ENCODE measurements at regions not wholly inside any gene's neighbourhood (a gene's known extent, or its start where the extent isn't known, plus 50 kb on each side); places are given as distances from the start of the nearest gene placed in this dataset.

- in situ Hi-C loops (cut with HindIII; ENCODE audit: low pct_unique_long_range_greater_than_20kb, low sequenced_read_pairs) (no loop called here), intact Hi-C loops (cut with micrococcal nuclease; ENCODE audit: unreplicated experiment) (no loop called here)
- no peak overlapping the region for H3K4me3 ChIP-seq (ENCODE audit: low read depth in 2 of 2, low read length in 2 of 2)
- CTCF ChIA-PET, result no interaction called here
- no peaks in the 10 kb centered on the region for H3K36me3 ChIP-seq (ENCODE audit: control insufficient read depth, insufficient read depth, low read length)
- H3K27ac ChIP-seq (ENCODE audit: low read length), result no peak overlapping the region
- peak; percentile 22 for DNase-seq (ENCODE audit: low read depth, low spot score)
- POLR2A ChIA-PET, result no interaction called here
- TF ChIP-seq REST (IDR thresholded peaks at IDR 0.05; ENCODE audit: insufficient read depth in 1 of 2, low read depth in 2 of 2, low read length in 1 of 2), result no peak
- no peak for TF ChIP-seq SIN3A (IDR thresholded peaks at IDR 0.05; ENCODE audit: borderline replicate concordance, insufficient read depth, low read depth, low read length)
- TF ChIP-seq TCF7L2 (IDR thresholded peaks at IDR 0.05; ENCODE audit: low read depth, low read length), result no peak
- no peak for TF ChIP-seq CTCF (IDR thresholded peaks at IDR 0.05)
- TF ChIP-seq POLR2AphosphoS5 (IDR thresholded peaks at IDR 0.05; ENCODE audit: low read depth, low read length), result no peak
- H3K9me3 ChIP-seq (ENCODE audit: control insufficient read depth, insufficient read depth, low read depth, low read length), result no peaks in the 10 kb centered on the region
- H3K27me3 ChIP-seq (ENCODE audit: control insufficient read depth, insufficient read depth, low read length), result no peaks in the 10 kb centered on the region
- H3K4me1 ChIP-seq (ENCODE audit: control insufficient read depth, insufficient read depth, low read length), result no peaks in the 10 kb centered on the region
- ATAC-seq, result no peak
- no TSS peak for BruUV-seq (replicated peaks)
Measured at GRCh38 chr21:15224346-15225086, 159.7 kb upstream of the NRIP1 start.

GRCh38 chr21:15227919-15228318 lies 163.1 kb upstream of the NRIP1 start:
- ChIA-PET POLR2A (no interaction called here), CTCF (no interaction called here)
- no peak overlapping the region for H3K27ac ChIP-seq (ENCODE audit: low read length)
- DNase-seq (ENCODE audit: low read depth, low spot score) (no peak), ATAC-seq (no peak)
- H3K4me1 ChIP-seq (ENCODE audit: control insufficient read depth, insufficient read depth, low read length), result no peaks in the 10 kb centered on the region
- TF ChIP-seq TCF7L2 (IDR thresholded peaks at IDR 0.05; ENCODE audit: low read depth, low read length), result no peak
- TF ChIP-seq POLR2AphosphoS5 (IDR thresholded peaks at IDR 0.05; ENCODE audit: low read depth, low read length), result no peak
- TF ChIP-seq SIN3A (IDR thresholded peaks at IDR 0.05; ENCODE audit: borderline replicate concordance, insufficient read depth, low read depth, low read length), result no peak
- TF ChIP-seq REST (IDR thresholded peaks at IDR 0.05; ENCODE audit: insufficient read depth in 1 of 2, low read depth in 2 of 2, low read length in 1 of 2), result no peak
- TF ChIP-seq CTCF (IDR thresholded peaks at IDR 0.05), result no peak
- no peak overlapping the region for H3K4me3 ChIP-seq (ENCODE audit: low read depth in 2 of 2, low read length in 2 of 2)
- BruUV-seq (replicated peaks), result no TSS peak
- H3K27me3 ChIP-seq (ENCODE audit: control insufficient read depth, insufficient read depth, low read length), result no peaks in the 10 kb centered on the region
- H3K9me3 ChIP-seq (ENCODE audit: control insufficient read depth, insufficient read depth, low read depth, low read length), result no peaks in the 10 kb centered on the region
- intact Hi-C loops (cut with micrococcal nuclease; ENCODE audit: unreplicated experiment), result no loop called here
- no peaks in the 10 kb centered on the region for H3K36me3 ChIP-seq (ENCODE audit: control insufficient read depth, insufficient read depth, low read length)
- in situ Hi-C loops (cut with HindIII; ENCODE audit: low pct_unique_long_range_greater_than_20kb, low sequenced_read_pairs), result no loop called here

Data from Panc1 (cell line).